Osteoblast (primary cell): ENCODE measurements at regions not wholly inside any gene's neighbourhood (a gene's known extent, or its start where the extent isn't known, plus 50 kb on each side); places are given as distances from the start of the nearest gene placed in this dataset.

Source experiments
- DNase-seq: peaks from one replicate; pipeline ENCODE4 v3.0.0; 2011; ENCODE audit warnings: low spot score, mixed read lengths; ENCODE audit not compliant: insufficient read length; ENCODE audit errors: missing footprints
- H2AFZ ChIP-seq: 2 replicates; pipeline ENCODE4 v1.6.0; 2011; ENCODE audit warnings: mild to moderate bottlenecking, low read length
- H3K27ac ChIP-seq: 2 replicates; pipeline ENCODE4 v1.5.1; 2011; ENCODE audit warnings: mild to moderate bottlenecking, low read depth, low read length, moderate library complexity
- H3K27me3 ChIP-seq: 2 replicates; pipeline ENCODE4 v1.6.0; 2012; ENCODE audit warnings: mild to moderate bottlenecking, control low read depth, inconsistent platforms, low read length, moderate library complexity; ENCODE audit not compliant: insufficient read depth
- H3K36me3 ChIP-seq: 2 replicates; pipeline ENCODE4 v1.5.1; 2011; ENCODE audit warnings: mild to moderate bottlenecking, low read length, control low read depth, moderate library complexity; ENCODE audit not compliant: insufficient read depth
- H3K4me1 ChIP-seq: 2 replicates; pipeline ENCODE4 v1.5.1; 2011; ENCODE audit warnings: mild to moderate bottlenecking, low read length, control low read depth, moderate library complexity; ENCODE audit not compliant: insufficient read depth
- H3K4me2 ChIP-seq: 2 replicates; pipeline ENCODE4 v1.6.0; 2011; ENCODE audit warnings: mild to moderate bottlenecking, low read length; ENCODE audit not compliant: insufficient read depth
- H3K4me3 ChIP-seq: fragments of 200-600 bp; sonication (generic); 3 replicates; pipeline ENCODE4 v1.5.1; 2012; ENCODE audit warnings: mild to moderate bottlenecking, low read length, inconsistent platforms; ENCODE audit not compliant: insufficient read depth
- H3K79me2 ChIP-seq: 2 replicates; pipeline ENCODE4 v1.6.0; 2012; ENCODE audit warnings: mild to moderate bottlenecking, low read length, control low read depth, inconsistent platforms; ENCODE audit not compliant: insufficient read depth
- H3K9me3 ChIP-seq: 2 replicates; pipeline ENCODE4 v1.5.1; 2011; ENCODE audit warnings: low read depth, low read length, control low read depth
- H4K20me1 ChIP-seq: 2 replicates; pipeline ENCODE4 v1.6.0; 2012; ENCODE audit warnings: mild to moderate bottlenecking, low read length, control low read depth; ENCODE audit not compliant: insufficient read depth
- TF ChIP-seq, protein P1 (sequence below): IDR thresholded peaks from 2 replicates; pipeline ENCODE4 v1.5.1; 2011; ENCODE audit warnings: mild to moderate bottlenecking, low read depth, low read length, moderate library complexity; ENCODE audit errors: extremely low read depth

DNA sequence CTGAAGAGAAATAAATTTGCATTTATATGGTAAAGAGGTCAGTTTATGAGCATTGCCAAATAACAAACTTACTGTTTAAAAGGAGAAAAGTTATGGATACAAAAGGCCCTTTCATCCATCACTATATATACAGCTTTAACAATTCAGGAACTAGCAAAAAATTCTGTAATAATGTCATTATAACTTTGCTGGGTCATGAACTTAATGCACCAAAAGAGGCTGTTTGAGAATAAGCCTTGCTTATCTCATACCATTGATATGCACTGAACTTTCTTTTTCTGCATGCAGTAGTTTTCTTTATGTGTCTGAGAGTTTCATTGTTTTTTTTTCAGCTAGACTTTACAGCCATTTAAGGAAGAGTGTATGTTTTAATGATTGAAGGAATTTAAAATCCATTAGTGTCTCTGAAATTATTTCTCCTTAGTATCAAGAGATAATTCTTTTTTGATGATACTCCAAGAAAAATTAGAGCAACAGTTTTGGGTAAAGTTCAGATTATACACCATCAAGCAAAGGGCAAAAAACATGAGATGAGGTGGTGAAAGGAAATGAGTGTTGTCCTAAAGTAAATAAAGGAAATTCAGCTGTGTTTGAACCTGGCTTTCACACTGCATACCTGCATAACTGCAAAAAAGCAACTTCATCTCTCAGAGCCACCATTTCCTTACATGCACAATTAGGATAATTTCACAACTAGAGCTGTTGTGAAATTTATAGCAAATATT is 188.2 kb upstream of the ANO3 start:
- Histone ChIP-seq H3K36me3 (no peaks in the 10 kb centered on the region), H3K4me1 (no peaks in the 10 kb centered on the region), H3K4me2 (no peak overlapping the region), H3K27me3 (no peaks in the 10 kb centered on the region), H4K20me1 (no peaks in the 10 kb centered on the region), H3K4me3 (no peak overlapping the region), H3K9me3 (no peaks in the 10 kb centered on the region), H2AFZ (no peak overlapping the region), H3K79me2 (no peaks in the 10 kb centered on the region), H3K27ac (no peak overlapping the region)
- TF ChIP-seq, protein P1, sequence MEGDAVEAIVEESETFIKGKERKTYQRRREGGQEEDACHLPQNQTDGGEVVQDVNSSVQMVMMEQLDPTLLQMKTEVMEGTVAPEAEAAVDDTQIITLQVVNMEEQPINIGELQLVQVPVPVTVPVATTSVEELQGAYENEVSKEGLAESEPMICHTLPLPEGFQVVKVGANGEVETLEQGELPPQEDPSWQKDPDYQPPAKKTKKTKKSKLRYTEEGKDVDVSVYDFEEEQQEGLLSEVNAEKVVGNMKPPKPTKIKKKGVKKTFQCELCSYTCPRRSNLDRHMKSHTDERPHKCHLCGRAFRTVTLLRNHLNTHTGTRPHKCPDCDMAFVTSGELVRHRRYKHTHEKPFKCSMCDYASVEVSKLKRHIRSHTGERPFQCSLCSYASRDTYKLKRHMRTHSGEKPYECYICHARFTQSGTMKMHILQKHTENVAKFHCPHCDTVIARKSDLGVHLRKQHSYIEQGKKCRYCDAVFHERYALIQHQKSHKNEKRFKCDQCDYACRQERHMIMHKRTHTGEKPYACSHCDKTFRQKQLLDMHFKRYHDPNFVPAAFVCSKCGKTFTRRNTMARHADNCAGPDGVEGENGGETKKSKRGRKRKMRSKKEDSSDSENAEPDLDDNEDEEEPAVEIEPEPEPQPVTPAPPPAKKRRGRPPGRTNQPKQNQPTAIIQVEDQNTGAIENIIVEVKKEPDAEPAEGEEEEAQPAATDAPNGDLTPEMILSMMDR = no peak
- DNase-seq = no peak

DNA sequence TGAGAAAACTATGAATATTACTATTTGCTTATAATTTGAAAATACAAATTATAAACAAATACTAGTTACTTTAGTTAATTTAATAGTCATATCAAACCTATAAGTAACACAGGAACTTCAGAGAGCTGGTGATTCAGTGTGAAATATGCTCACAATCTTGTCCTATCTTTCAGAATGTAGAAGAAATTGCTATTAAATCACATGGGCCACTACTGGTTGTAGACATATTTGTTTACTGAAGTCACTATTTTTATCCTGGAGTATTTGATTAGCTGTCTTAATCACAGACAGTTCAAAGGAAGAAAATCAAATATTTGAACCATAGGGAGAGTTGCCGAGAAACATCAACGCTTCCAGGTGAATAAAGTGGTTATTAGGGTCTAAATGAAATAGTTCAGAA is 187.6 kb upstream of the ANO3 start:
- Histone ChIP-seq H3K4me3 (no peak overlapping the region), H3K9me3 (no peaks in the 10 kb centered on the region), H3K4me2 (no peak overlapping the region), H3K27ac (no peak overlapping the region), H3K27me3 (no peaks in the 10 kb centered on the region), H3K36me3 (no peaks in the 10 kb centered on the region), H4K20me1 (no peaks in the 10 kb centered on the region), H3K4me1 (no peaks in the 10 kb centered on the region), H2AFZ (no peak overlapping the region), H3K79me2 (no peaks in the 10 kb centered on the region)
- TF ChIP-seq, protein P1 = no peak
- DNase-seq = no peak

DNA sequence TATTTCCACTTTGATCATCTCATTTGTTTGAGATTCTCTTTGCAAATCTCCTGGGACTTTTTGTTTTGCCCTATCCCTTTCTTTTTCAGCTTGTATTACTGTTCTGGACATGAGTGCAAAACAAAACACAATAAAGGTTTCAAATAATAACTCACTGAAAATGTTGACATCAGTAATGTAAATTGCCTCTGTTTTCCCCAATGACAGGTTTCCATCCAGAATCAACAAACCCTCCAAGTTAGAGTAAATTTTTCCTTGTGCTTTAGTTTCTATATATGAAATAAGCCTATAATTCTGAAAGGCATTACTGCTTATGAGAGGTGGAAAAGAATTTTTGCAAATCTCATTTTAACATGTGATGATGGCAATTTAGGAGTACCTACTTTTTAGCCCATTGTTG is 187.0 kb upstream of the ANO3 start:
- peak; percentile 3 for DNase-seq
- no peak overlapping the region for H3K4me3 ChIP-seq
- H3K27me3 ChIP-seq = no peaks in the 10 kb centered on the region
- TF ChIP-seq, protein P1 = no peak
- no peak overlapping the region for H3K4me2 ChIP-seq
- no peaks in the 10 kb centered on the region for H3K36me3 ChIP-seq
- H2AFZ ChIP-seq = no peak overlapping the region
- no peaks in the 10 kb centered on the region for H3K9me3 ChIP-seq
- H3K27ac ChIP-seq = no peak overlapping the region
- no peaks in the 10 kb centered on the region for H3K4me1 ChIP-seq
- no peaks in the 10 kb centered on the region for H3K79me2 ChIP-seq
- H4K20me1 ChIP-seq = no peaks in the 10 kb centered on the region

DNA sequence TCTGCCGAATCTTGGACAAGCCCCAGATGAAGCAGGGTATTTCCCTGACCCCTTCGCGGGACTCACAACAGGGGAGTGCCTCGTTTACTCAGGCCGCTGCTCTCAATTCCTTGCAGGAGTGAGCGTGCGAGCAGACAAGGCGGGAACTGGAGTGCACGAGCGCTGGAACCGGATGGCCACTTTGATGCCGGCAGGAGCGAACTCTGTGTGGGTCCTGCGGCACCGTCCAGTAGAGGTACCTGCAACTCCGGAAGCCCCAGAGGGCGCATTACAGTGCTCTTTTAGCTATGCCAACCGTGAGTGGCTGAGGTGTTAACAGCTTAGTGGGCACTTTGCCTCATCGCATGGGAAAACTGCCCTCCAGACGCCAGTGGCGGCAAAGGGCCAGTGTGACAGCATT is 182.3 kb upstream of the ANO3 start:
- no peaks in the 10 kb centered on the region for H3K4me1 ChIP-seq
- no peaks in the 10 kb centered on the region for H3K27me3 ChIP-seq
- no peaks in the 10 kb centered on the region for H3K36me3 ChIP-seq
- no peaks in the 10 kb centered on the region for H3K9me3 ChIP-seq
- H4K20me1 ChIP-seq = no peaks in the 10 kb centered on the region
- no peak overlapping the region for H3K4me2 ChIP-seq
- no peak overlapping the region for H3K27ac ChIP-seq
- no peaks in the 10 kb centered on the region for H3K79me2 ChIP-seq
- H2AFZ ChIP-seq = no peak overlapping the region
- no peak for DNase-seq
- H3K4me3 ChIP-seq = no peak overlapping the region
- TF ChIP-seq, protein P1 = no peak
